WTC11 (cell line): ENCODE measurements at regions not wholly inside any gene's neighbourhood (a gene's known extent, or its start where the extent isn't known, plus 50 kb on each side); places are given as distances from the start of the nearest gene placed in this dataset.

ENCODE experiments used
- ESRRA ChIP-seq: sonication (generic); formaldehyde crosslinking; IDR thresholded peaks from 2 replicates; pipeline ENCODE4 v1.8.1; 2022; ENCODE audit warnings: mild to moderate bottlenecking, missing genetic modification reagents, borderline replicate concordance
- JUN ChIP-seq: sonication (generic); formaldehyde crosslinking; IDR thresholded peaks from 2 replicates; pipeline ENCODE4 v1.8.0; 2023; ENCODE audit warnings: mild to moderate bottlenecking, missing genetic modification reagents
- NFYB ChIP-seq: sonication (generic); formaldehyde crosslinking; conservative IDR thresholded peaks from 2 replicates; pipeline ENCODE4 v1.8.0; 2022; ENCODE audit warnings: low read depth, missing genetic modification reagents
- TP53 ChIP-seq: sonication (generic); formaldehyde crosslinking; IDR thresholded peaks from 2 replicates; pipeline ENCODE4 v1.8.1; 2023; ENCODE audit warnings: mild to moderate bottlenecking, missing genetic modification reagents
- ZNF121 ChIP-seq: sonication (generic); formaldehyde crosslinking; IDR thresholded peaks from 2 replicates; pipeline ENCODE4 v1.8.0; 2023; ENCODE audit warnings: missing genetic modification reagents
- ZNF138 ChIP-seq: sonication (generic); formaldehyde crosslinking; conservative IDR thresholded peaks from 2 replicates; pipeline ENCODE4 v1.8.1; 2022; ENCODE audit warnings: mild to moderate bottlenecking, moderate library complexity, missing genetic modification reagents
- TF ChIP-seq, protein P1 (sequence below): fragments of 200-600 bp; IDR thresholded peaks from 2 replicates; pipeline ENCODE4 v1.8.0; 2022; ENCODE audit warnings: antibody characterized with exemption
- TF ChIP-seq, protein P2 (sequence below): sonication (generic); formaldehyde crosslinking; IDR thresholded peaks from 2 replicates; pipeline ENCODE4 v1.8.1; 2022; ENCODE audit warnings: mild to moderate bottlenecking, missing genetic modification reagents, moderate library complexity, borderline replicate concordance
- TF ChIP-seq, protein P3 (sequence below): sonication (generic); formaldehyde crosslinking; IDR thresholded peaks from 2 replicates; pipeline ENCODE4 v1.8.0; 2022; ENCODE audit warnings: mild to moderate bottlenecking, missing genetic modification reagents
- TF ChIP-seq, protein P4 (sequence below): sonication (generic); formaldehyde crosslinking; IDR thresholded peaks from 2 replicates; pipeline ENCODE4 v1.8.0; 2023; ENCODE audit warnings: missing genetic modification reagents
- TF ChIP-seq, protein P5 (sequence below): sonication (generic); formaldehyde crosslinking; conservative IDR thresholded peaks from 2 replicates; pipeline ENCODE4 v1.8.1; 2022; ENCODE audit warnings: mild to moderate bottlenecking, missing genetic modification reagents
- TF ChIP-seq, protein P6 (sequence below): sonication (generic); formaldehyde crosslinking; IDR thresholded peaks from 2 replicates; pipeline ENCODE4 v1.8.1; 2023; ENCODE audit warnings: mild to moderate bottlenecking, missing genetic modification reagents, moderate library complexity
- TF ChIP-seq, protein P7 (sequence below): sonication (generic); formaldehyde crosslinking; IDR thresholded peaks from 2 replicates; pipeline ENCODE4 v1.8.1; 2023; ENCODE audit warnings: mild to moderate bottlenecking, missing genetic modification reagents, borderline replicate concordance
- TF ChIP-seq, protein P8 (sequence below): sonication (generic); formaldehyde crosslinking; IDR thresholded peaks from 2 replicates; pipeline ENCODE4 v1.8.0; 2022; ENCODE audit warnings: mild to moderate bottlenecking, missing genetic modification reagents

DNA sequence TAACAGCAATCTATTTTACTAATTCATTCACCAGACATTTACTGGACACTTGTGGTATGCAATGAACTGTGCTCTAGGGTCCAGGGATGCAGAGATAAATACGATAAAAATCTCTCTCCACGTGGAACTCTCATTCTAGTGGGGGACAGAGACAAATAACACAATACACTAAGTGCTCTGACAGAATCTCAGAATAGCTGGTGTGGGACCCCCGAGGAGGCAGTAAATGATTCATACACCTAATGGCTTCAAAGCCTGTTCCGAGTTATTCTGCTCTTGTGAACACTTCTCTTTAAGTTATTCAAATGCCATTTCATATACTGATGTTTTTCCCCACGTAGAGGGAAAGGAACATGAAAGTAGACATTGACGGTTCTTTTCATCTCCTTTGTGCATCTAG, 302.0 kb upstream of the PDE4D start:
- TF ChIP-seq, protein P1, sequence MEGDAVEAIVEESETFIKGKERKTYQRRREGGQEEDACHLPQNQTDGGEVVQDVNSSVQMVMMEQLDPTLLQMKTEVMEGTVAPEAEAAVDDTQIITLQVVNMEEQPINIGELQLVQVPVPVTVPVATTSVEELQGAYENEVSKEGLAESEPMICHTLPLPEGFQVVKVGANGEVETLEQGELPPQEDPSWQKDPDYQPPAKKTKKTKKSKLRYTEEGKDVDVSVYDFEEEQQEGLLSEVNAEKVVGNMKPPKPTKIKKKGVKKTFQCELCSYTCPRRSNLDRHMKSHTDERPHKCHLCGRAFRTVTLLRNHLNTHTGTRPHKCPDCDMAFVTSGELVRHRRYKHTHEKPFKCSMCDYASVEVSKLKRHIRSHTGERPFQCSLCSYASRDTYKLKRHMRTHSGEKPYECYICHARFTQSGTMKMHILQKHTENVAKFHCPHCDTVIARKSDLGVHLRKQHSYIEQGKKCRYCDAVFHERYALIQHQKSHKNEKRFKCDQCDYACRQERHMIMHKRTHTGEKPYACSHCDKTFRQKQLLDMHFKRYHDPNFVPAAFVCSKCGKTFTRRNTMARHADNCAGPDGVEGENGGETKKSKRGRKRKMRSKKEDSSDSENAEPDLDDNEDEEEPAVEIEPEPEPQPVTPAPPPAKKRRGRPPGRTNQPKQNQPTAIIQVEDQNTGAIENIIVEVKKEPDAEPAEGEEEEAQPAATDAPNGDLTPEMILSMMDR, result no peak
- TF ChIP-seq, protein P2, sequence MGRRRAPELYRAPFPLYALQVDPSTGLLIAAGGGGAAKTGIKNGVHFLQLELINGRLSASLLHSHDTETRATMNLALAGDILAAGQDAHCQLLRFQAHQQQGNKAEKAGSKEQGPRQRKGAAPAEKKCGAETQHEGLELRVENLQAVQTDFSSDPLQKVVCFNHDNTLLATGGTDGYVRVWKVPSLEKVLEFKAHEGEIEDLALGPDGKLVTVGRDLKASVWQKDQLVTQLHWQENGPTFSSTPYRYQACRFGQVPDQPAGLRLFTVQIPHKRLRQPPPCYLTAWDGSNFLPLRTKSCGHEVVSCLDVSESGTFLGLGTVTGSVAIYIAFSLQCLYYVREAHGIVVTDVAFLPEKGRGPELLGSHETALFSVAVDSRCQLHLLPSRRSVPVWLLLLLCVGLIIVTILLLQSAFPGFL (CRISPR knock-in tag), result no peak
- TF ChIP-seq ZNF138, result no peak
- TF ChIP-seq, protein P3, sequence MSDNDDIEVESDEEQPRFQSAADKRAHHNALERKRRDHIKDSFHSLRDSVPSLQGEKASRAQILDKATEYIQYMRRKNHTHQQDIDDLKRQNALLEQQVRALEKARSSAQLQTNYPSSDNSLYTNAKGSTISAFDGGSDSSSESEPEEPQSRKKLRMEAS (CRISPR knock-in tag), result no peak
- TF ChIP-seq, protein P4, sequence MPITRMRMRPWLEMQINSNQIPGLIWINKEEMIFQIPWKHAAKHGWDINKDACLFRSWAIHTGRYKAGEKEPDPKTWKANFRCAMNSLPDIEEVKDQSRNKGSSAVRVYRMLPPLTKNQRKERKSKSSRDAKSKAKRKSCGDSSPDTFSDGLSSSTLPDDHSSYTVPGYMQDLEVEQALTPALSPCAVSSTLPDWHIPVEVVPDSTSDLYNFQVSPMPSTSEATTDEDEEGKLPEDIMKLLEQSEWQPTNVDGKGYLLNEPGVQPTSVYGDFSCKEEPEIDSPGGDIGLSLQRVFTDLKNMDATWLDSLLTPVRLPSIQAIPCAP (CRISPR knock-in tag), result no peak
- TF ChIP-seq, protein P5, sequence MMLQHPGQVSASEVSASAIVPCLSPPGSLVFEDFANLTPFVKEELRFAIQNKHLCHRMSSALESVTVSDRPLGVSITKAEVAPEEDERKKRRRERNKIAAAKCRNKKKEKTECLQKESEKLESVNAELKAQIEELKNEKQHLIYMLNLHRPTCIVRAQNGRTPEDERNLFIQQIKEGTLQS (CRISPR knock-in tag), result no peak
- no peak for TF ChIP-seq TP53 (CRISPR knock-in tag)
- TF ChIP-seq, protein P6, sequence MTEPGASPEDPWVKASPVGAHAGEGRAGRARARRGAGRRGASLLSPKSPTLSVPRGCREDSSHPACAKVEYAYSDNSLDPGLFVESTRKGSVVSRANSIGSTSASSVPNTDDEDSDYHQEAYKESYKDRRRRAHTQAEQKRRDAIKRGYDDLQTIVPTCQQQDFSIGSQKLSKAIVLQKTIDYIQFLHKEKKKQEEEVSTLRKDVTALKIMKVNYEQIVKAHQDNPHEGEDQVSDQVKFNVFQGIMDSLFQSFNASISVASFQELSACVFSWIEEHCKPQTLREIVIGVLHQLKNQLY, result no peak
- no peak for TF ChIP-seq ZNF121 (CRISPR knock-in tag)
- no peak for TF ChIP-seq JUN (CRISPR knock-in tag)
- TF ChIP-seq, protein P7, sequence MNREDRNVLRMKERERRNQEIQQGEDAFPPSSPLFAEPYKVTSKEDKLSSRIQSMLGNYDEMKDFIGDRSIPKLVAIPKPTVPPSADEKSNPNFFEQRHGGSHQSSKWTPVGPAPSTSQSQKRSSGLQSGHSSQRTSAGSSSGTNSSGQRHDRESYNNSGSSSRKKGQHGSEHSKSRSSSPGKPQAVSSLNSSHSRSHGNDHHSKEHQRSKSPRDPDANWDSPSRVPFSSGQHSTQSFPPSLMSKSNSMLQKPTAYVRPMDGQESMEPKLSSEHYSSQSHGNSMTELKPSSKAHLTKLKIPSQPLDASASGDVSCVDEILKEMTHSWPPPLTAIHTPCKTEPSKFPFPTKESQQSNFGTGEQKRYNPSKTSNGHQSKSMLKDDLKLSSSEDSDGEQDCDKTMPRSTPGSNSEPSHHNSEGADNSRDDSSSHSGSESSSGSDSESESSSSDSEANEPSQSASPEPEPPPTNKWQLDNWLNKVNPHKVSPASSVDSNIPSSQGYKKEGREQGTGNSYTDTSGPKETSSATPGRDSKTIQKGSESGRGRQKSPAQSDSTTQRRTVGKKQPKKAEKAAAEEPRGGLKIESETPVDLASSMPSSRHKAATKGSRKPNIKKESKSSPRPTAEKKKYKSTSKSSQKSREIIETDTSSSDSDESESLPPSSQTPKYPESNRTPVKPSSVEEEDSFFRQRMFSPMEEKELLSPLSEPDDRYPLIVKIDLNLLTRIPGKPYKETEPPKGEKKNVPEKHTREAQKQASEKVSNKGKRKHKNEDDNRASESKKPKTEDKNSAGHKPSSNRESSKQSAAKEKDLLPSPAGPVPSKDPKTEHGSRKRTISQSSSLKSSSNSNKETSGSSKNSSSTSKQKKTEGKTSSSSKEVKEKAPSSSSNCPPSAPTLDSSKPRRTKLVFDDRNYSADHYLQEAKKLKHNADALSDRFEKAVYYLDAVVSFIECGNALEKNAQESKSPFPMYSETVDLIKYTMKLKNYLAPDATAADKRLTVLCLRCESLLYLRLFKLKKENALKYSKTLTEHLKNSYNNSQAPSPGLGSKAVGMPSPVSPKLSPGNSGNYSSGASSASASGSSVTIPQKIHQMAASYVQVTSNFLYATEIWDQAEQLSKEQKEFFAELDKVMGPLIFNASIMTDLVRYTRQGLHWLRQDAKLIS (CRISPR knock-in tag), result no peak
- TF ChIP-seq ESRRA (CRISPR knock-in tag), result no peak
- TF ChIP-seq, protein P8, sequence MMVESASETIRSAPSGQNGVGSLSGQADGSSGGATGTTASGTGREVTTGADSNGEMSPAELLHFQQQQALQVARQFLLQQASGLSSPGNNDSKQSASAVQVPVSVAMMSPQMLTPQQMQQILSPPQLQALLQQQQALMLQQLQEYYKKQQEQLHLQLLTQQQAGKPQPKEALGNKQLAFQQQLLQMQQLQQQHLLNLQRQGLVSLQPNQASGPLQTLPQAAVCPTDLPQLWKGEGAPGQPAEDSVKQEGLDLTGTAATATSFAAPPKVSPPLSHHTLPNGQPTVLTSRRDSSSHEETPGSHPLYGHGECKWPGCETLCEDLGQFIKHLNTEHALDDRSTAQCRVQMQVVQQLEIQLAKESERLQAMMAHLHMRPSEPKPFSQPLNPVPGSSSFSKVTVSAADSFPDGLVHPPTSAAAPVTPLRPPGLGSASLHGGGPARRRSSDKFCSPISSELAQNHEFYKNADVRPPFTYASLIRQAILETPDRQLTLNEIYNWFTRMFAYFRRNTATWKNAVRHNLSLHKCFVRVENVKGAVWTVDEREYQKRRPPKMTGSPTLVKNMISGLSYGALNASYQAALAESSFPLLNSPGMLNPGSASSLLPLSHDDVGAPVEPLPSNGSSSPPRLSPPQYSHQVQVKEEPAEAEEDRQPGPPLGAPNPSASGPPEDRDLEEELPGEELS (CRISPR knock-in tag), result no peak
- no peak for TF ChIP-seq NFYB (CRISPR knock-in tag)
